GM10248 (cell line): ENCODE measurements at regions not wholly inside any gene's neighbourhood (a gene's known extent, or its start where the extent isn't known, plus 50 kb on each side); places are given as distances from the start of the nearest gene placed in this dataset.

Experiments
- CTCF ChIA-PET: fragments of 300-600 bp; sonication (Branson Sonifier 250); formaldehyde crosslinking; extraction: SDS; loops from one replicate; lab custom pipeline; 2021; ENCODE audit warnings: antibody characterized with exemption; lab: Yijun Ruan, JAX
- POLR2A ChIA-PET: fragments of 350-650 bp; sonication (Branson Sonifier 250); formaldehyde crosslinking; extraction: SDS; loops from one replicate; lab custom pipeline; 2020; ENCODE audit warnings: antibody characterized with exemption; lab: Yijun Ruan, JAX
- DNase-seq: peaks from one replicate; pipeline ENCODE4 v3.0.0; 2012; ENCODE audit errors: extremely low spot score
- TF ChIP-seq, protein P1 (sequence below): IDR thresholded peaks from 2 replicates; pipeline ENCODE4 v1.5.1; 2012; ENCODE audit warnings: mild to moderate bottlenecking, low read depth; ENCODE audit errors: extremely low read depth, missing control alignments, control extremely low read depth

DNA sequence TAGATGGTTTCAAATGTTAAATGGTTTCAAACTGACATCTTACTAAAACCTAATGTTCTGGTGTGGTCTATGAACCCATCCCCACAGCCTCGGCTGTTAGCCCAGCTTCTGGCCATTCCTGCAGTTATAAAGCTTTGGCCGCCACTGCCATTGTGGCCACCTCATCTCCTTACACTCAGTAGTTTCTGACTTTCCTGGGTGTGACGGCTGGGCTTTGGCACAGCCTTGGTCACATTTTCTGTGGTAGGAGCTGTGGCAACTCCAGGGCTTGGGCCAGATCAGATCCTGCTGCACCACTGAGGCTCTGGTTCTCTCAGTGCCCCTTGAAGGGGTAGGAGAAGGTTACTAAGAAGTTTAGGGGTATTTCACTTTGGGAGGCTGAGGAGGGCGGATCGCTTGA is 84.2 kb upstream of the STXBP6 start:
- TF ChIP-seq, protein P1, sequence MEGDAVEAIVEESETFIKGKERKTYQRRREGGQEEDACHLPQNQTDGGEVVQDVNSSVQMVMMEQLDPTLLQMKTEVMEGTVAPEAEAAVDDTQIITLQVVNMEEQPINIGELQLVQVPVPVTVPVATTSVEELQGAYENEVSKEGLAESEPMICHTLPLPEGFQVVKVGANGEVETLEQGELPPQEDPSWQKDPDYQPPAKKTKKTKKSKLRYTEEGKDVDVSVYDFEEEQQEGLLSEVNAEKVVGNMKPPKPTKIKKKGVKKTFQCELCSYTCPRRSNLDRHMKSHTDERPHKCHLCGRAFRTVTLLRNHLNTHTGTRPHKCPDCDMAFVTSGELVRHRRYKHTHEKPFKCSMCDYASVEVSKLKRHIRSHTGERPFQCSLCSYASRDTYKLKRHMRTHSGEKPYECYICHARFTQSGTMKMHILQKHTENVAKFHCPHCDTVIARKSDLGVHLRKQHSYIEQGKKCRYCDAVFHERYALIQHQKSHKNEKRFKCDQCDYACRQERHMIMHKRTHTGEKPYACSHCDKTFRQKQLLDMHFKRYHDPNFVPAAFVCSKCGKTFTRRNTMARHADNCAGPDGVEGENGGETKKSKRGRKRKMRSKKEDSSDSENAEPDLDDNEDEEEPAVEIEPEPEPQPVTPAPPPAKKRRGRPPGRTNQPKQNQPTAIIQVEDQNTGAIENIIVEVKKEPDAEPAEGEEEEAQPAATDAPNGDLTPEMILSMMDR, result no peak
- ChIA-PET POLR2A (no interaction called here), CTCF (interaction anchor here (0.8 to 6.0 kb wide), 13 partner anchors 11 to 444 kb away, joined by 3 to 84 read pairs (median 4); no protein-coding TSS in a partner anchor)
- DNase-seq, result no peak

DNA sequence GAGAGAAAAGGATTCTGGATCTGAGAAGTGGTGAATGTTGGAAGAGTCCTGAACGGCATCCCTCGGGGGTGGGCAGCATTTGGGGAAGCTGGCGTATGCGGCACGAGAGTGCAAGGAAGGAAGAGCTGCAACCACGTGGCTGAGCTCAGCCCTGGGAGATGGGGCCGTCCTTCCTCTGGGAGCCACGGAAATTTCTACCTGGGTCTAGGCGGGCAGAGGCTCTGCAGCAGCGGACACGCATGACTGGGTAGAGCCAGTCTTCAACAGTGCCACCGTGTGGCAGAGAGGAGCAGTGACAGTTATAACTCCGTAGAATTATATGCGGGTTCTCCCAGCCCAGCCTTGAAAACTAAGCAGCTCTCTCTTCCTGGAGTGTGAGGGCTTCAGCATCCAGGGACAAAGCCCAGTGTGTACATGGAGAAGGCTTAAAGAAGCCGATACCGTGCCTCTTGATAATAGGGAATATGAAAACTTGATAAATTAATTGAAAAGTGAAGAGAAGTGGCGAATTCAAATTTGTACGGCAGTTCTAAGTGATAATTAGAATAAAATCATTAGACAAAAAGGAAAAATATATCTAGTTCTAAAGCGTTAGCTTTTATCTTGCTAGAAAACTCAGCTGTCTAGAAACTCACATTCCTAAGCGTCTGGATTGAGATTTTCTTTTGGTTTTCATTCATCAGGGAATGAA is 82.9 kb upstream of the STXBP6 start:
- TF ChIP-seq, protein P1, result peak; percentile 66
- peak; percentile 72 for DNase-seq
- CTCF ChIA-PET, result interaction anchor here (0.8 to 6.0 kb wide), 30 partner anchors 10 to 471 kb away, joined by 3 to 84 read pairs (median 4); no protein-coding TSS in a partner anchor
- POLR2A ChIA-PET, result no interaction called here

DNA sequence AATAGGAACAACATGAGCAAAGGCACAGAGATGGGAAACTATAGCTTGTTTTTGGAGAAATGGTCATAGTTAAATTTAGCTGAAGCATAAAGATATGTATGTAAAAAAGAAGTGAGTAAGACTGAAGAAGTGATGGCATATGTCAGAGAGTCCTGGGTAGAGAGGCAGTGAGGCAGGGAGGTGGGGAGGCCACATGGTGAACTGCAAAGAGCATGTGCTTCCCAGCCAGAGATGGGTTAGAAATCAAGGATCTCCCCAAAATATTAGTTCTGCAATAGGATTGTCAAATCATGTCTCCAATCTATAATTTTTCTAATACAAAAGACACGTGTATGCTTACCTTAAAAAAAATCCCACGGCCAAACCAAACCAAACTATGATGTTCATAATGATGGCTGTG is 82.1 kb upstream of the STXBP6 start:
- TF ChIP-seq, protein P1, result no peak
- DNase-seq, result no peak
- ChIA-PET CTCF (interaction anchor here (0.7 to 6.0 kb wide), 21 partner anchors 9 to 428 kb away, joined by 3 to 84 read pairs (median 4); no protein-coding TSS in a partner anchor), POLR2A (no interaction called here)

DNA sequence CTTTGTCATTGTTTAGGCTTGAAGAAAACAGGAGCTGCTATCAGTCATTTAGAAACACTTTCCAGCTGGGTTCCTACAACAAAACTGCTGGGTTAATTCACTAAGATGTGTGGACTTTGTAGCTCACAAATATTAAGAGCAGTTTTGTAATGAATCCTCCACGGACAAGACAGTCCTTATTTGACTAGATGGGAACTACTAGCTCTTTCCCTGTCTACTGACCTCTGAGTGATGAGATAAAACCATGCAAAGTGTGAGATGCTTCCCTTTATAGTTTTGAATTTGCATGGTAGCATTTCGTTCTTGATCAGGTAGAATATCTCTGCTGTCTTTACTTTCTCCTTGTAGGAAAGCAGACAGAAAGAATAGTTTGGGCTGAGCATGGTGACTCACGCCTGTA is 72.9 kb upstream of the STXBP6 start:
- ChIA-PET CTCF (interaction anchor here (1.3 to 3.4 kb wide), 2 partner anchors 9 to 12 kb away, joined by 4 to 21 read pairs; no protein-coding TSS in a partner anchor), POLR2A (no interaction called here)

DNA sequence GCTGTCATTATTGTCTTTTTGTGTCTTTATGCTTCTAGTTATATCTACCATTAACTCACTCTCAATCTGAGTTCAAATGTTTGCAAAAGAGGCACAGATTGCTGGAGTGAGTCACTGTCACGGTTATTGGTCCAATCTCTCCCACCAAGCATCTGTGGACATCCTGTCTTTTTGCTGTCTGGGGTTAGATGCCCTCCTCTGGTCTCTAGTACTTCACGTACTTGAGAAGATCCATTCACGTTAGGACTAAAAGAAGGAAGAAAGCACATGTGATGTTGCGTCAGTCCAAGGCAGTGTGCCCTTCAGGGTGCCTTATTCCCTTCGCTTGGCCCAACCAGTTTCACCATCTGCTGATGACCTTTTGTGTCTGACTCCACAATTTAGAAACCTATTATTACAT is 72.3 kb upstream of the STXBP6 start:
- POLR2A ChIA-PET, result no interaction called here
- TF ChIP-seq, protein P1, result no peak
- CTCF ChIA-PET, result interaction anchor here (1.3 to 3.4 kb wide), 2 partner anchors 10 to 13 kb away, joined by 4 to 21 read pairs; no protein-coding TSS in a partner anchor
- no peak for DNase-seq

More for the DNA sequence above, 72.9 kb upstream of the STXBP6 start:
- TF ChIP-seq, protein P1, result no peak
- DNase-seq, result no peak

DNA sequence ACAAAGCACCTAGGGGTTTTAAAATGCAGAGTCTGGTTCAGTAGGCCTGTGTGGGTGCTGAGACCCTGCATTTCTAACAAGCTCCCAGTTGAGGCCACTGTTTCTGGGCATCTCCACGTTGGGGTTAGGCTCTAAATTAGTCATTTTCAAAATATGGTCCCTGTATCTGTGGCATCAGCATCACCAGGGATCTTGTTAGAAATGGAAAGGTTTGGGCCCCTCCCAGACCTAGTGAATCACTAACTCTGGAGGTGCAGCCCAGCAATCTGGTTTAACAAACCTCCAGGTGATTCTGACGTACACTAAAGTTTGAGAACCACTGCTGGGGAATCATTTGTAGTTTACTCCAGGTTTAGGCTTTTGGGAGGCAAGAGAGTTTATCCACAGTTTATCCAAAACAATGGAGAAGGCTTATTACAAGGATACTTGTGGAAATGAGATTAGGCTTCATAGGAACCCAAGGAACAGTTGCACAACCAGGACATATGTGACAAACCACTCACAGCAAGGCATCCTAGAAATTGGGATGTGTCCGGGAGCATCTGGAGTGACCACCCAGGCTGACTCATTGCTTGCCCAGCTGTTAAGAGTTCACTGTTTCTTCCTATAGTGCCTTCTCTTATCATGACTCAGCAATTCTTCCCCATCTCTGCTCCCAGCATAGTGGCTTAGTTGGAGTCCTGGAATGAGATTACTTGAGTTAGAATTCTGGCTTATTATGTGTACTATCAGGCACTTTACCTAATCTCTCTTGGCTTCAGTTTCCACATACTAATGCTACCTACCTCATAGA is 71.6 kb upstream of the STXBP6 start:
- ChIA-PET POLR2A (no interaction called here), CTCF (interaction anchor here (3.4 kb wide), 1 partner anchor 11 kb away, joined by 21 read pairs; no protein-coding TSS in a partner anchor)
- no peak for DNase-seq
- TF ChIP-seq, protein P1, result no peak
